MCF 10A (cell line): ENCODE measurements at regions not wholly inside any gene's neighbourhood (a gene's known extent, or its start where the extent isn't known, plus 50 kb on each side); places are given as distances from the start of the nearest gene placed in this dataset.
"Not testable (repeated sequence)": the region's sequence is repeated elsewhere in the genome, so short reads cannot be mapped to it uniquely, and the experiment has no call there.

Source experiments
- BruUV-seq: library from RNA; stranded (reverse); fragments of 400-500 nt; replicated peaks from 2 replicates; lab custom pipeline; 2021; lab: Mats Ljungman, UMichigan
- CTCF ChIA-PET: fragments of 300-600 bp; sonication (Branson Sonifier 250); formaldehyde crosslinking; extraction: SDS; loops from one replicate; lab custom pipeline; 2021; ENCODE audit warnings: antibody characterized with exemption, inconsistent platforms; lab: Yijun Ruan, JAX
- POLR2A ChIA-PET: fragments of 300-600, 350-650 bp; sonication (Branson Sonifier 250); formaldehyde crosslinking; extraction: SDS; loops from one replicate; lab custom pipeline; 2020; ENCODE audit warnings: antibody characterized with exemption, inconsistent platforms; lab: Yijun Ruan, JAX
- DNase-seq: peaks from one replicate; pipeline ENCODE4 v3.0.0-alpha.2; 2018; ENCODE audit not compliant: unreplicated experiment
- H3K27ac Mint-ChIP-seq: one replicate; pipeline ENCODE4 v1.8.0; 2022; ENCODE audit warnings: mild to moderate bottlenecking, low read depth, mixed read lengths; ENCODE audit not compliant: unreplicated experiment
- H3K27me3 Mint-ChIP-seq: one replicate; pipeline ENCODE4 v1.8.0; 2022; ENCODE audit warnings: mixed read lengths; ENCODE audit not compliant: insufficient read depth, unreplicated experiment
- H3K36me3 Mint-ChIP-seq: one replicate; pipeline ENCODE4 v1.8.0; 2022; ENCODE audit warnings: mild to moderate bottlenecking, moderate library complexity, mixed read lengths; ENCODE audit not compliant: insufficient read depth, unreplicated experiment
- H3K4me1 Mint-ChIP-seq: one replicate; pipeline ENCODE4 v1.8.0; 2022; ENCODE audit warnings: mixed read lengths; ENCODE audit not compliant: insufficient read depth, unreplicated experiment
- H3K4me3 Mint-ChIP-seq: one replicate; pipeline ENCODE4 v1.8.0; 2022; ENCODE audit warnings: mild to moderate bottlenecking, moderate library complexity, mixed read lengths; ENCODE audit not compliant: unreplicated experiment
- H3K9me3 Mint-ChIP-seq: one replicate; pipeline ENCODE4 v1.8.0; 2022; ENCODE audit warnings: mixed read lengths; ENCODE audit not compliant: unreplicated experiment
- CTCF ChIP-seq: fragments of 200-600 bp; IDR thresholded peaks from one replicate; pipeline ENCODE4 v1.8.0; 2022; ENCODE audit warnings: antibody characterized with exemption, mild to moderate bottlenecking; ENCODE audit not compliant: unreplicated experiment
- intact Hi-C: fragments of 100-400 bp; cut with micrococcal nuclease; formaldehyde crosslinking; loops from 2 replicates; pipeline ENCODE4 v1.14.1; 2022

GRCh38 chr17:22268912-22269220 lies 576.5 kb downstream of the KCNJ18 start:
- Mint-ChIP-seq H3K36me3 (no peaks in the 10 kb centered on the region), H3K4me3 (no peak overlapping the region), H3K27ac (no peak overlapping the region), H3K4me1 (no peaks in the 10 kb centered on the region), H3K27me3 (no peaks in the 10 kb centered on the region), H3K9me3 (peaks cover 22% of the 10 kb centered on the region)
- DNase-seq: no peak
- BruUV-seq: no TSS peak
- CTCF ChIA-PET: no interaction called here
- intact Hi-C loops: no loop called here
- no peak for TF ChIP-seq CTCF
- POLR2A ChIA-PET: no interaction called here

- no peaks in the 10 kb centered on the region for H3K4me1 Mint-ChIP-seq
Observed at GRCh38 chr17:22270381-22270780, 578.1 kb downstream of the KCNJ18 start.

GRCh38 chr17:22270809-22271208 lies 578.5 kb downstream of the KCNJ18 start:
- H3K4me1 Mint-ChIP-seq, intact Hi-C loops, H3K36me3 Mint-ChIP-seq, H3K4me3 Mint-ChIP-seq, H3K27ac Mint-ChIP-seq, DNase-seq, CTCF ChIA-PET, BruUV-seq, POLR2A ChIA-PET, H3K27me3 Mint-ChIP-seq: not testable (repeated sequence)
- H3K9me3 Mint-ChIP-seq: peaks cover 36% of the 10 kb centered on the region

More at GRCh38 chr17:22270381-22270780, 578.1 kb downstream of the KCNJ18 start:
- H3K27ac Mint-ChIP-seq: no peak overlapping the region
- ChIA-PET POLR2A (no interaction called here), CTCF (no interaction called here)
- no peak overlapping the region for H3K4me3 Mint-ChIP-seq
- no peaks in the 10 kb centered on the region for H3K36me3 Mint-ChIP-seq
- no peak for DNase-seq
- no TSS peak for BruUV-seq
- no peak for TF ChIP-seq CTCF
- peaks cover 32% of the 10 kb centered on the region for H3K9me3 Mint-ChIP-seq
- no peaks in the 10 kb centered on the region for H3K27me3 Mint-ChIP-seq
- intact Hi-C loops: no loop called here

- DNase-seq: no peak
- peaks cover 51% of the 10 kb centered on the region for H3K9me3 Mint-ChIP-seq
- intact Hi-C loops: no loop called here
- POLR2A ChIA-PET: no interaction called here
- no TSS peak for BruUV-seq
- H3K4me1 Mint-ChIP-seq: no peaks in the 10 kb centered on the region
- no peak overlapping the region for H3K27ac Mint-ChIP-seq
- no peak for TF ChIP-seq CTCF
- no peaks in the 10 kb centered on the region for H3K36me3 Mint-ChIP-seq
- no peaks in the 10 kb centered on the region for H3K27me3 Mint-ChIP-seq
- H3K4me3 Mint-ChIP-seq: no peak overlapping the region
- CTCF ChIA-PET: no interaction called here
Observed at GRCh38 chr17:22272363-22273146, 580.2 kb downstream of the KCNJ18 start.
